ENCODE measurements at regions not wholly inside any gene's neighbourhood (a gene's known extent, or its start where the extent isn't known, plus 50 kb on each side); places are given as distances from the start of the nearest gene placed in this dataset.

DNA sequence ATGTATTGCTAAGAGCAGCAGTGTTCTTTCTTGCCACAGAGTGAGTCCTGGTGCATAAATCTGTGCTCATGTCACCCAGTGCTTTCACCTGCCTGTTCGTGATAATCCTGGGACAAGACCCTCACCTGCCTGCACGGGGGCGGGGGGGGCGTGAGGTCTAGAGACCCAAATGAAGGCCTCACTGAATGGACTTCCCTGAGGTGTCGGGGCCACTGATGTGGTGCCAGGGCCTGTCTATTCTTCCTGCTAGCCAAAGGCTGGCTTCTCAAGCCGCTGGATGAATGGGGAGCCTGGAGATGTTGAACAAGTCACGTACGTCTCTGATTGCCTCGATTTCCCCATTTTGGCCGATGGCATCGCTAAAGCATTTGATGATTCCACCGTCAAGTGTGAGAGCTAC, 118.8 kb upstream of the IRF2BP2 start:
- DNase-seq: no peak

- peak; percentile 50 for DNase-seq
Measured at GRCh38 chr1:234727018-234727940, 117.3 kb upstream of the IRF2BP2 start.

- peak; percentile 41 for DNase-seq
Measured at GRCh38 chr1:234726359-234726943, 116.5 kb upstream of the IRF2BP2 start.

- no peak for DNase-seq
Measured at GRCh38 chr1:234725177-234726132, 115.5 kb upstream of the IRF2BP2 start.

DNA sequence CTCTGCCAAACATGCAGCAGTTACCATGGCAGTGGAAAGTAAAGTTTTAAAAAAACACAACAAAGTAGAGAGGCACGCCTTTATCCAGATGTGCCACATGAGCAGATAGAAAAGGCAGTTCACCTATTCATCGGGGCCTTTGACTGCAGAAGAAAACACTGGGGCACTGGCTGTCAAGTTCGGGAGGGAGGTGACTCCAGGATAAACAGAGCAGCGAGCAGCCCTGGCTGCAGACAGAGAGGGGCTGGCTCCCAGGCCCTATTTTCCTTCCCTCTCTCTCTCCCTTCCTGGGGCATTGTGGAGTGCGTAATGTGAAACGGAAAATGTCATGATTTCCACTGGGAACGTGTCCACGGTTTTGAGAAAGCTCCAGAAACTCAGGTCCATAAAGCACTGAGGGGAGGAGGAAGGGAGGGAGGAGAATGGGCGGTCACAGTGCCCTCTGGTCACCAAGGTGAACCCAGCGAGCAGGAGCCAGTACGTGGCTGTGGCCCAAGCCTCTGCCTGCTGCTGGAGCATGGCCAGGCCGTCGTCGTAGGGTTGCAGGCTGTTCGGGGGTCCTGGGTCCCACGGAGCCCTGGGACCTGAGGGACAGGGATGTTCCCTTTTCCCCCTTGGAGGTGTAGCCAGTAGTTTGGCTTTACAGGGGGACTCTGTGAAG, 114.7 kb upstream of the IRF2BP2 start:
- no peak for DNase-seq

DNA sequence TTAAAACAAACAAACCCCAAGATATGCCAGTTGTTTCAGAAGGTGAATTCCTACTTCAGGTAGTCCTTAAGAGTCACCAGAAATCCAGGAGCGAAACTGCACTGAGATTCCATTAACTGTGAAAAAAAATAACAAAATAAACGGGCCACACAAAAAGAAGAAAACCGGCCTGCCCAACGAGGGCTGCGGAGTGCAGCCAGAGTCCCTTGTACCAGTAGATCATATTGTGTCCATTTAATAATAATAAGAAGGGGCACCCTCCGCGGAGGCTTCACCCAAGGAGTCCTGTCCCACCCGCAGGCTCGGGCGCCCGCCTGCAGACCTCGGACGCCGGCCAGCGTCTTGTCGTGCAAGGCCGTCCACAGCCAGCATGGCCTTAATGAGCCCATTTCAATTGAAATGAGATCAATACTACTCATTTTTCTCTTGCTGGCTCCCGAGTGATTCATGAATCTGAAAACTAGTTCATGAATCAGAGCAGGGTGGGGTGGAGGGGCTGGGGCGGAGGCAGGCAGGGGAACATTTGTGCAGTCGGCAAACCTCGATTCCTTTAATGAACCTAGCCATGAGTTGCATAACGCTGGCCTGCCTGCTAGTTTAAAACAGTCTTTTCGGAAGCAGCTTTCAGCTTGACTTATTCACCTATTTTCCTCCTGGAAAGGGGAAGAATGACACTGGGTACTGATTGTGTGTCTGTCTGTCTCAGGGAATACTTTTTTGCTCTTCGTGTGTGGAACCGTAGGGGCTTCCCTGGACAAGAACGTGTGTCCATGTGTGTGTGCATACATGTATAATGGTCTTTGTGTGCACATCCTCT, 113.1 kb upstream of the IRF2BP2 start:
- DNase-seq: peak; percentile 82

DNA sequence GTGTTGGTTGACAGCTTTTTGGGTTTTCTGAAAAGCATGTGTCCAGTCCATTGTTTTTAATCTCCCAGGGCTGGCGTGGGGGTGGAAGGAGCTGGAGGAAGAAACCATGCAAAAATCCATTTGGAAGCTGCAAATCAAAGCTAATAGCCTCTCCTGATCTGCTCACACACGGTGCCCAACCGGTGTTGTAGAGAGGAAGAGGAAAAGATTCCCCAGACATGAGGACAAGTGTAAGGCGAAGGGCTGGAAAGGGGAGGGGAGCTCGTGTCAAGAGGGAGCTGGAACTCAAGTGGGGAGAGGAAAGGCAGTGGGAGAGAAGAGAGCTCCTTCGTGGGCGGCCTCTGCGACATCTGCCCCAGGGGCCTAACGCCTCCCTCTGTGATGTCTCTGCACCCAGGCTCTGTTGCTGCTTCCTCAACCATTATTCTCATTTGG, 112.3 kb upstream of the IRF2BP2 start:
- no peak for DNase-seq

DNA sequence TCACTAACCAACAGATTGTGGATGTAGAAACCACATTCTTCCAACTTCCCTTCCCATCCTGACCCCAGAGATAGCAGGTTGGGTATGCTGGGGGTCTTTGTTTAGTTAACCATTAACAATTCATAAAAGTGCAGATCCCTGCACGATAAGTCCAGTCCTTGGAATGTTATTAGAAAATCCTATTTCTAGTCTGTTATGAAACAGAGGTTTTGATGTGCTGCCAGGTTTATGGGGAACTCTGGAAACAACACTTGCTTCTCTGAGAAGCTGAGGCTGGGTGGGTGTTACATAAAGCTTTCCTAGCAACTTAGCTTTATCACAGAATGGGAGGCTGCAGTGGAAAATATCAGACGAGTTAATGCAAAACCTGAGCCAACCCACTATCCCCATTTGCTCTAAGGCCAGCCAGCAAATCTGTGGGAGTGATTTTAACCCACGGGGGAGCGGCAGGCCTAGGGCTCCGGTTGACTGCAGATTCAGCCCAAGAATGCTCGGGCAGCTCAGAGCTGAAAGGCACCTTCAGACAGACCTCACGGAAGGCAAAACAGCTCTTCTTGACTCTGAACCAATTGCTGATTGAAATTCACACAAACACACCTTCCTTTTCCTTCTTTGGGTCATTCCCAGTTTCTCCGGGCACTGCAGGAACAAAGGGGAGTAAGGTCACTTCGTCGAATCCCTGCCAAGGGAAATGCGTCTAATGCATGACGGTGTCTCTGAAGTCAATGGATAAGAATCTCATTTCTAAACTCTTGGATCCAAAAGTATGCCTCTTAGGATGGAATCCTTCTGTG, 111.7 kb upstream of the IRF2BP2 start:
- peak; percentile 84 for DNase-seq

DNA sequence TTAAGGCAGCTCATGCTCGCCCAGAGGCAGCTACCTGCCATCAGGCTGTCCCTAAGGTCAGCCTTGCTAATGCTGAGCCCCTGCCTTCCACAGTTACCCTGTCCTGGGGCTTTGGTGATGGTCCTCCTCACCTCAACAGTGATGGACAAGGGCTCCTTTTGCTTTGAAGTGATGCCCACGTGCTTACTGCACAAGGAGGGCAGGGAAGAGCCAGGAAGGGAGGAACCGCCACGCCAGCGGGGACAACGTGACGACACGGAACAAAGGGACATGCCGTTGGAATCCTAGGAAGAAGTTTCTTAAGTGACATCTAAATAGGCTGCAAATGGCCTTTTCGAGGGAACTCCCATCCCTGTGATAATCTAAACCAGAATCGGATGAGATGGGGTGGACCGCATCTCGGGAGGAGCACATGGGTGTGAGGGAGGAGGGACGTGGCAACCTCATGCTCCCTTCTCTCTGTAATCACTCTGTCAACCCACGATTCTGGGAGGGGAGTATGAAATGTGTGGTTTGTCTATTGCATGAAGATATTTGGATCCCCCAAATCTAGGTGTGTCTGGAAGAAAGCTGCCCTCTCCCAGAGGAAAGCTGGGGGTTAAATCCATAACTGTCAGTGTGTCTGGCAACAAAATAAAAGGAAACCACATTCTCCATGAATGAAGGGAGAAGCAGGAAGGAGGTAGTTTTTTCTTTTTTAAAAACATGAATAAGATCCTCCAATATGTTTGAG, 110.9 kb upstream of the IRF2BP2 start:
- peak; percentile 35 for DNase-seq

DNA sequence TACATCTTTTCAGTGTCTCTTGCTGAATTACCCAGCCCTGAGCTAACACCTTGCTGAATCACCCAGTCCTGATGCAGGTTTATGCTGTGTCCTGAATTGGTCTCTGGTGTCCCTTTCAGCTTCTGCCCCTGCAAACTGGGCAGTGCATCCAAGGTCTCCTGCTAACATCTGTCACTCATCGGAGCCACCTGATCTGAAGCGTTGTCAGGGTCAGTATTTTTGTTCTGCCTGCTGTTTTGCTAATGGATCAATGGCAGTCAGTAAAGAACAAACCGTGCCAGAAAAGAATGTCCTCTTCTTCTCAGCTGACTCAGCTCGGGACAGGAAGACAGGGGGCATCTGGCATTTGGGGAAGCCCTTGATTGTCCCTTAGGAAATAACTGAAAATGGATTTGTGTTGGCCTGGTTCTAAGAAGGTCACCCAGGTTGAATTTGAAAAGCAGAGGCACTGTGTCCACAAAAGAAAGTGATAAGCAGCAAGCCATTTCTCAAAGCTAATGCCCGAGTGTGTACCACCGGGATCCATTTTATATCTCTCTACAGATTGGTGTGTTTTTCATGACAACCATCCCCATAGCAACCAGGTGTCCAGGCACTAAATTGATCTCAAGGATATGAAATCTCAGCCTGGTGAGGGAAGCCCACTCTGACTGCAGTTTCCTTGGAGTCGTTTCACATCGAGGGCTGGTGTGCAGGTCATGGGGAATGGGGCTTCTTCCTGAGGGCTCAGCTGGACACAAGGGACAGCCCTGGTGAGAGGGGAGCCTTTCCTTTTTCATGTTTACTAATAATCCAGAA, 109.7 kb upstream of the IRF2BP2 start:
- DNase-seq: no peak

GRCh38 chr1:234718496-234719453, 108.8 kb upstream of the IRF2BP2 start:
- DNase-seq: no peak

GRCh38 chr1:234716908-234717375, 107.0 kb upstream of the IRF2BP2 start:
- no peak for DNase-seq

GRCh38 chr1:234715252-234716014, 105.5 kb upstream of the IRF2BP2 start:
- no peak for DNase-seq

- DNase-seq: no peak
Measured at GRCh38 chr1:234713859-234714258, 103.9 kb upstream of the IRF2BP2 start.

DNA sequence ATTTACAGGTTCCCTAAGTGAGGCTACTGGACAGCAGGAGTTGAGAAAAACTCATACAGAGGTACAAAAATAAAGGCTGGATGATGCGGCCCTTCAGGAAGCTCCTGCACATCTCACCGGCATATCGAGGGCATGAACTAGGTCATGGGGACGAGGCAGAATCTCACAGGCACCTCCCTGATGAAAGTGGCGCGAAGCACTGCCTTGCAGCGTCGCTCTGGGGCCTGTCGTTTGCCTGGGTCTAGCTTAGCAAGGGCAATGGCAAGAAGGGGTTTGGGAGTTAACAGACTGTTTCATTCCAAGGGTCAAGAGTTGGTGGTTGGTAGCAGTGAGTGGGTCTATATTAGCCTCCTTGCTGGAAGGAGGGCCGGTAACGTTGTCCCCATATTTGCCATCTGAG, 103.5 kb upstream of the IRF2BP2 start:
- DNase-seq: no peak

DNA sequence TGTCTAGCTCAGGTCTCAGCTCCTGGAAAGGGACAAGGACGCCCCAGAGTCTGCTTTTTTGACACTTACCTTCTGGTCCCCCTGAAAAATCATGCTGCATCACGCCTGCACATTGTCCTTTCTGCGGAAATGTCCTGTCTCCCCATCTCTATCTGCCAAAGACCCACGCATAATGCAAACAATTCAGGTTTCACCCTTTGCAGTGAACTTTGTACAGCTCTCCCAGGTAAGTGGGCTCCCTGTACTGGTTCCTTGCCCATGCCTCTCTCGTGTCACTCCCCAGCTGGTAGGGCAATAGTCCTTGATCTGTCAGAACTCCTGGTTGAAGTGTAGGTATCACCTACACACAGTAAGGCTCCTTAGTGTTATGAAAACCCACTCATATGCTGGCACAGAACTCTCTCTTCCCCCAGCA, 102.9 kb upstream of the IRF2BP2 start:
- no peak for DNase-seq
